ENCODE measurements at regions not wholly inside any gene's neighbourhood (a gene's known extent, or its start where the extent isn't known, plus 50 kb on each side); places are given as distances from the start of the nearest gene placed in this dataset.

GRCh38 chr2:118490330-118490729 lies 357.1 kb downstream of the EN1 start:
- H3K9me2 ChIP-seq (replicated peaks; ENCODE audit: control insufficient read depth, low read length) = no peaks in the 10 kb centered on the region
- no peaks in the 10 kb centered on the region for H3K79me2 ChIP-seq (ENCODE audit: control insufficient read depth, low read length)
- H3F3A ChIP-seq (ENCODE audit: control insufficient read depth, insufficient read depth) = no peaks in the 10 kb centered on the region
- no peak for TF ChIP-seq CTCF (IDR thresholded peaks at IDR 0.05; ENCODE audit: low read depth, low read length, poor library complexity, severe bottlenecking)
- TF ChIP-seq EZH2phosphoT487 (IDR thresholded peaks at IDR 0.05; ENCODE audit: borderline replicate concordance, low read length) = no peak
- no peak overlapping the region for H3K4me2 ChIP-seq (ENCODE audit: low read length)
- no peaks in the 10 kb centered on the region for H3K4me1 ChIP-seq (ENCODE audit: control insufficient read depth, low read length)
- no peak overlapping the region for H3K27ac ChIP-seq (ENCODE audit: low read depth, low read length)
- no peaks in the 10 kb centered on the region for H4K20me1 ChIP-seq (ENCODE audit: control insufficient read depth, insufficient read depth, low read depth, low read length)
- H3K36me3 ChIP-seq (ENCODE audit: control insufficient read depth, low read length) = no peaks in the 10 kb centered on the region
- no peaks in the 10 kb centered on the region; the same call in 1 of the 2 replicates for H3K9me3 ChIP-seq (ENCODE audit: control insufficient read depth, insufficient read depth, low read length)
- no peaks in the 10 kb centered on the region for H3K27me3 ChIP-seq (ENCODE audit: control insufficient read depth, low read length)
- no peak overlapping the region for H3K4me3 ChIP-seq (ENCODE audit: low read length)

- Histone ChIP-seq H3K4me3 (ENCODE audit: low read length) (no peak overlapping the region), H3K36me3 (ENCODE audit: control insufficient read depth, low read length) (no peaks in the 10 kb centered on the region), H3K79me2 (ENCODE audit: control insufficient read depth, low read length) (no peaks in the 10 kb centered on the region), H3K9me3 (ENCODE audit: control insufficient read depth, insufficient read depth, low read length) (no peaks in the 10 kb centered on the region; the same call in 1 of the 2 replicates), H3K9me2 (replicated peaks; ENCODE audit: control insufficient read depth, low read length) (no peaks in the 10 kb centered on the region), H3F3A (ENCODE audit: control insufficient read depth, insufficient read depth) (no peaks in the 10 kb centered on the region), H4K20me1 (ENCODE audit: control insufficient read depth, insufficient read depth, low read depth, low read length) (no peaks in the 10 kb centered on the region), H3K4me2 (ENCODE audit: low read length) (no peak overlapping the region), H3K27me3 (ENCODE audit: control insufficient read depth, low read length) (no peaks in the 10 kb centered on the region), H3K4me1 (ENCODE audit: control insufficient read depth, low read length) (no peaks in the 10 kb centered on the region), H3K27ac (ENCODE audit: low read depth, low read length) (no peak overlapping the region)
- no peak for TF ChIP-seq EZH2phosphoT487 (IDR thresholded peaks at IDR 0.05; ENCODE audit: borderline replicate concordance, low read length)
- TF ChIP-seq CTCF (IDR thresholded peaks at IDR 0.05; ENCODE audit: low read depth, low read length, poor library complexity, severe bottlenecking) = no peak
Observed at GRCh38 chr2:118489712-118490299, 357.6 kb downstream of the EN1 start.

GRCh38 chr2:118481299-118481698 lies 366.1 kb downstream of the EN1 start:
- no peaks in the 10 kb centered on the region for H3K79me2 ChIP-seq (ENCODE audit: control insufficient read depth, low read length)
- H3K9me2 ChIP-seq (replicated peaks; ENCODE audit: control insufficient read depth, low read length) = no peaks in the 10 kb centered on the region
- no peak for TF ChIP-seq EZH2phosphoT487 (IDR thresholded peaks at IDR 0.05; ENCODE audit: borderline replicate concordance, low read length)
- no peak for TF ChIP-seq CTCF (IDR thresholded peaks at IDR 0.05; ENCODE audit: low read depth, low read length, poor library complexity, severe bottlenecking)
- no peaks in the 10 kb centered on the region for H4K20me1 ChIP-seq (ENCODE audit: control insufficient read depth, insufficient read depth, low read depth, low read length)
- no peaks in the 10 kb centered on the region for H3K9me3 ChIP-seq (ENCODE audit: control insufficient read depth, insufficient read depth, low read length)
- no peak overlapping the region for H3K4me2 ChIP-seq (ENCODE audit: low read length)
- H3K4me3 ChIP-seq (ENCODE audit: low read length) = no peak overlapping the region
- no peaks in the 10 kb centered on the region for H3K27me3 ChIP-seq (ENCODE audit: control insufficient read depth, low read length)
- no peaks in the 10 kb centered on the region for H3K4me1 ChIP-seq (ENCODE audit: control insufficient read depth, low read length)
- H3K36me3 ChIP-seq (ENCODE audit: control insufficient read depth, low read length) = no peaks in the 10 kb centered on the region
- H3F3A ChIP-seq (ENCODE audit: control insufficient read depth, insufficient read depth) = no peaks in the 10 kb centered on the region
- H3K27ac ChIP-seq (ENCODE audit: low read depth, low read length) = no peak overlapping the region

All from DOHH2 (cell line).